GM12878 (cell line): ENCODE measurements at regions not wholly inside any gene's neighbourhood (a gene's known extent, or its start where the extent isn't known, plus 50 kb on each side); places are given as distances from the start of the nearest gene placed in this dataset.

Experiments
- ATAC-seq: fragments of 200-7000 bp; cut with Tn5 transposase; 3 replicates; pipeline ENCODE4 v1.9.1; 2020; ENCODE audit warnings: mild to moderate bottlenecking, moderate library complexity
- BruUV-seq: library from RNA; stranded (reverse); fragments of 400-500 nt; replicated peaks from 2 replicates; lab custom pipeline; 2021; lab: Mats Ljungman, UMichigan
- CTCF ChIA-PET: fragments of 300-600 bp; sonication (Branson Sonifier 250); formaldehyde crosslinking; extraction: SDS; loops from one replicate; lab custom pipeline; 2021; ENCODE audit warnings: inconsistent platforms; lab: Yijun Ruan, JAX
- POLR2A ChIA-PET: fragments of 350-600 bp; formaldehyde crosslinking; extraction: SDS; loops from one replicate; lab custom pipeline; 2021; ENCODE audit warnings: inconsistent platforms; lab: Charles Lee
- RAD21 ChIA-PET: fragments of 300-600 bp; sonication (Branson Sonifier 250); formaldehyde crosslinking; loops from one replicate; lab custom pipeline; 2023; ENCODE audit warnings: antibody characterized with exemption; ENCODE audit not compliant: unreplicated experiment; lab: Charles Lee
- SMC1A ChIA-PET: fragments of 300-600 bp; sonication (Branson Sonifier 250); formaldehyde crosslinking; loops from one replicate; lab custom pipeline; 2023; ENCODE audit not compliant: unreplicated experiment, uncharacterized antibody; lab: Charles Lee
- DNase-seq: peaks from one replicate; pipeline ENCODE4 v3.0.0-alpha.2; 2011; ENCODE audit warnings: low read depth, low spot score
- FAIRE-seq: peaks from 3 replicates; lab custom pipeline; 2011; peaks lifted over from hg19 to GRCh38; lab: Jason Lieb, UNC
- H2AFZ ChIP-seq: 2 replicates; pipeline ENCODE4 v1.6.0; 2011; ENCODE audit warnings: low read depth, low read length, control low read depth; ENCODE audit not compliant: control insufficient read depth
- H3K27ac ChIP-seq: 2 replicates; pipeline ENCODE4 v1.5.1; 2011; ENCODE audit warnings: control low read depth; ENCODE audit not compliant: control insufficient read depth, insufficient read depth
- H3K27me3 ChIP-seq, 2 experiments: replicated peaks in 1 of 2; 2 replicates each; pipeline versions ENCODE4 v1.6.0 to v1.6.1; 2011; ENCODE audit warnings: low read length in 1 of 2; ENCODE audit not compliant: control insufficient read depth in 2 of 2, insufficient read depth in 2 of 2
- H3K36me3 ChIP-seq, 2 experiments: 2 replicates each; pipeline ENCODE4 v1.5.1; 2011; ENCODE audit warnings: low read length in 1 of 2; ENCODE audit not compliant: control insufficient read depth in 2 of 2, insufficient read depth in 2 of 2
- H3K4me1 ChIP-seq: 2 replicates; pipeline ENCODE4 v1.6.1; 2011; ENCODE audit warnings: mild to moderate bottlenecking, low read length, moderate library complexity, mixed read lengths; ENCODE audit not compliant: control insufficient read depth, insufficient read depth
- H3K4me2 ChIP-seq: 2 replicates; pipeline ENCODE4 v1.6.0; 2011; ENCODE audit warnings: control low read depth; ENCODE audit not compliant: control insufficient read depth, insufficient read depth
- H3K4me3 ChIP-seq: fragments of 200-600 bp; sonication (generic); 2 replicates; pipeline ENCODE4 v1.5.1; 2016
- H3K79me2 ChIP-seq: 2 replicates; pipeline ENCODE4 v1.6.0; 2011; ENCODE audit warnings: low read length; ENCODE audit not compliant: control insufficient read depth, insufficient read depth
- H3K9ac ChIP-seq: 2 replicates; pipeline ENCODE4 v1.8.0; 2011; ENCODE audit warnings: low read length, control low read depth, mixed read lengths; ENCODE audit not compliant: control insufficient read depth, insufficient read depth
- H3K9me3 ChIP-seq: replicated peaks from 3 replicates; pipeline ENCODE4 v1.5.1; 2011; ENCODE audit warnings: mild to moderate bottlenecking, low read length; ENCODE audit not compliant: control insufficient read depth, insufficient read depth
- H4K20me1 ChIP-seq: 2 replicates; pipeline ENCODE4 v1.6.0; 2011; ENCODE audit not compliant: control insufficient read depth, insufficient read depth
- ATF7 ChIP-seq: fragments of 450-650 bp; IDR thresholded peaks from 2 replicates; pipeline ENCODE4 v1.6.1; 2016; ENCODE audit warnings: low read depth, mild to moderate bottlenecking
- CHD1 ChIP-seq: IDR thresholded peaks from 2 replicates; pipeline ENCODE4 v1.6.1; 2012; ENCODE audit warnings: low read depth, low read length, improper control_type of control experiment
- CHD4 ChIP-seq: fragments of 200-600 bp; sonication (generic); IDR thresholded peaks from 2 replicates; pipeline ENCODE4 v1.6.1; 2016; ENCODE audit warnings: mild to moderate bottlenecking
- HDAC2 ChIP-seq: fragments of 200-600 bp; sonication (generic); IDR thresholded peaks from 2 replicates; pipeline ENCODE4 v1.6.1; 2017
- JUND ChIP-seq: IDR thresholded peaks from 2 replicates; pipeline ENCODE4 v1.6.1; 2012; ENCODE audit warnings: low read depth, mild to moderate bottlenecking, low read length, improper control_type of control experiment, moderate library complexity
- KLF5 ChIP-seq: fragments of 450-650 bp; IDR thresholded peaks from 2 replicates; pipeline ENCODE4 v1.6.1; 2014; ENCODE audit warnings: mild to moderate bottlenecking; ENCODE audit not compliant: partially characterized antibody
- NFXL1 ChIP-seq: fragments of 450-650 bp; IDR thresholded peaks from 2 replicates; pipeline ENCODE4 v1.6.1; 2017; ENCODE audit warnings: antibody characterized with exemption, mild to moderate bottlenecking, borderline replicate concordance
- SMC3 ChIP-seq: IDR thresholded peaks from 2 replicates; pipeline ENCODE4 v1.6.1; 2011; ENCODE audit warnings: low read length, improper control_type of control experiment, borderline replicate concordance
- USF2 ChIP-seq: IDR thresholded peaks from 2 replicates; pipeline ENCODE4 v1.6.1; 2011; ENCODE audit warnings: low read depth, low read length, improper control_type of control experiment, borderline replicate concordance
- ZNF384 ChIP-seq: IDR thresholded peaks from 2 replicates; pipeline ENCODE4 v1.6.1; 2012; ENCODE audit warnings: low read depth, mild to moderate bottlenecking, low read length, improper control_type of control experiment, borderline replicate concordance
- in situ Hi-C: fragments of 300-500 bp; cut with MboI; formaldehyde crosslinking; loops from 9 replicates; pipeline ENCODE4 v1.14.3; 2018; ENCODE audit warnings: mixed read lengths
- intact Hi-C: fragments of 100-400 bp; cut with micrococcal nuclease; formaldehyde crosslinking; loops from one replicate; pipeline ENCODE4 v1.14.2; 2022; ENCODE audit not compliant: unreplicated experiment
- TF ChIP-seq, protein P1 (sequence below): IDR thresholded peaks from 2 replicates; pipeline ENCODE4 v1.6.1; 2012; ENCODE audit warnings: low read depth, low read length, improper control_type of control experiment

- TF ChIP-seq ZNF384: no peak
- no peak for TF ChIP-seq USF2
Measured at GRCh38 chr20:24275946-24276705, 193.3 kb upstream of the SYNDIG1 start (continued).

- ChIA-PET POLR2A (no interaction called here), SMC1A (interaction anchor here (1.9 kb wide), 1 partner anchor 14 kb away, joined by 4 read pairs; no protein-coding TSS in a partner anchor), RAD21 (no interaction called here), CTCF (no interaction called here)
- Histone ChIP-seq H3K79me2 (no peaks in the 10 kb centered on the region), H3K4me3 (no peak overlapping the region), H4K20me1 (no peaks in the 10 kb centered on the region), H3K9ac (no peak overlapping the region), H3K4me2 (no peak overlapping the region), H3K9me3 (no peaks in the 10 kb centered on the region), H3K36me3 (no peaks in the 10 kb centered on the region), H3K27ac (no peak overlapping the region)
- intact Hi-C loops: no loop called here
- BruUV-seq: no TSS peak
- ATAC-seq (no peak), DNase-seq (no peak)
- in situ Hi-C loops: no loop called here
- TF ChIP-seq CHD4 (no peak), KLF5 (no peak), CHD1 (no peak), SMC3 (no peak), ZNF384 (no peak), JUND (no peak), HDAC2 (no peak), NFXL1 (no peak), ATF7 (no peak)
- TF ChIP-seq, protein P1, sequence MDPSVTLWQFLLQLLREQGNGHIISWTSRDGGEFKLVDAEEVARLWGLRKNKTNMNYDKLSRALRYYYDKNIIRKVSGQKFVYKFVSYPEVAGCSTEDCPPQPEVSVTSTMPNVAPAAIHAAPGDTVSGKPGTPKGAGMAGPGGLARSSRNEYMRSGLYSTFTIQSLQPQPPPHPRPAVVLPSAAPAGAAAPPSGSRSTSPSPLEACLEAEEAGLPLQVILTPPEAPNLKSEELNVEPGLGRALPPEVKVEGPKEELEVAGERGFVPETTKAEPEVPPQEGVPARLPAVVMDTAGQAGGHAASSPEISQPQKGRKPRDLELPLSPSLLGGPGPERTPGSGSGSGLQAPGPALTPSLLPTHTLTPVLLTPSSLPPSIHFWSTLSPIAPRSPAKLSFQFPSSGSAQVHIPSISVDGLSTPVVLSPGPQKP: no peak
- TF ChIP-seq, all 136 proteins: peak for 0
- no peaks in the 10 kb centered on the region for H3K27me3 ChIP-seq
- no peak for FAIRE-seq
- H2AFZ ChIP-seq: no peak overlapping the region
- H3K4me1 ChIP-seq: no peaks in the 10 kb centered on the region
Measured at GRCh38 chr20:24273251-24273650, 196.2 kb upstream of the SYNDIG1 start.
